ENCODE measurements at regions not wholly inside any gene's neighbourhood (a gene's known extent, or its start where the extent isn't known, plus 50 kb on each side); places are given as distances from the start of the nearest gene placed in this dataset.

GRCh38 chr18:45228796-45229388 is 386.4 kb upstream of the SLC14A2 start:
- intact Hi-C loops (cut with micrococcal nuclease): no loop called here
- POLR2A ChIA-PET: no interaction called here
- Histone ChIP-seq H3K27me3 (ENCODE audit: control insufficient read depth in 2 of 2, insufficient read depth in 2 of 2, low read length in 2 of 2) (no peaks in the 10 kb centered on the region), H3K4me3 (replicated peaks in 1 of 3; ENCODE audit: insufficient read depth in 1 of 3, low read depth in 1 of 3, low read length in 3 of 3) (no peak overlapping the region), H3K4me2 (ENCODE audit: insufficient read depth, low read length) (no peak overlapping the region), H3K4me1 (ENCODE audit: control insufficient read depth, extremely low read depth, insufficient read depth, low read length) (no peaks in the 10 kb centered on the region), H2AFZ (ENCODE audit: low read depth, low read length) (no peak overlapping the region), H3K79me2 (ENCODE audit: control insufficient read depth, insufficient read depth, low read length) (no peaks in the 10 kb centered on the region), H3K9me3 (replicated peaks; ENCODE audit: control insufficient read depth, insufficient read depth, low read length) (no peaks in the 10 kb centered on the region), H3K9me1 (replicated peaks; ENCODE audit: control insufficient read depth, extremely low read depth, insufficient read depth, low read length) (no peaks in the 10 kb centered on the region), H4K20me1 (replicated peaks; ENCODE audit: control insufficient read depth, extremely low read depth, insufficient read depth, low read length) (no peaks in the 10 kb centered on the region), H3K9ac (replicated peaks; ENCODE audit: extremely low read depth, insufficient read depth, low read length) (no peak overlapping the region), H3K27ac (ENCODE audit: insufficient read depth, low read depth, low read length) (no peak overlapping the region), H3K36me3 (ENCODE audit: control insufficient read depth in 2 of 2, extremely low read depth in 1 of 2, insufficient read depth in 2 of 2, low read length in 2 of 2) (no peaks in the 10 kb centered on the region)
- CTCF ChIA-PET: no interaction called here
- DNase-seq (ENCODE audit: low read depth, low spot score): no peak
- dilution Hi-C loops (cut with MboI; ENCODE audit: extremely low pct_ligation_motif_present, low sequenced_read_pairs): no loop called here
- no peak for TF ChIP-seq JUN (IDR thresholded peaks at IDR 0.05; ENCODE audit: borderline replicate concordance, insufficient read depth, insufficient read length, low read depth)
- no peak for TF ChIP-seq CTCF (IDR thresholded peaks at IDR 0.05; ENCODE audit: extremely low read depth in 1 of 2, insufficient read depth in 1 of 2, low read depth in 1 of 2, low read length in 2 of 2)
- TF ChIP-seq POLR2AphosphoS5 (IDR thresholded peaks at IDR 0.05; ENCODE audit: insufficient read depth, low read depth, low read length): no peak
- FAIRE-seq: no peak
- BruUV-seq (replicated peaks): no TSS peak

- DNase-seq (ENCODE audit: low read depth, low spot score) (no peak), FAIRE-seq (no peak)
- TF ChIP-seq GATA2 (IDR thresholded peaks at IDR 0.05; ENCODE audit: insufficient read depth, insufficient read length, low read depth, low read length): no peak
- TF ChIP-seq JUN (IDR thresholded peaks at IDR 0.05; ENCODE audit: borderline replicate concordance, insufficient read depth, insufficient read length, low read depth): no peak
- no peak for TF ChIP-seq EZH2 (IDR thresholded peaks at IDR 0.05; ENCODE audit: borderline replicate concordance, low read depth, low read length, severe bottlenecking)
- no peak for TF ChIP-seq MAX (IDR thresholded peaks at IDR 0.05; ENCODE audit: insufficient read depth, insufficient read length)
- TF ChIP-seq FOS (IDR thresholded peaks at IDR 0.05; ENCODE audit: borderline replicate concordance, insufficient read depth, low read length): no peak
- TF ChIP-seq CTCF (IDR thresholded peaks at IDR 0.05; ENCODE audit: extremely low read depth in 1 of 2, insufficient read depth in 1 of 2, low read depth in 1 of 2, low read length in 2 of 2): no peak
- TF ChIP-seq POLR2AphosphoS5 (IDR thresholded peaks at IDR 0.05; ENCODE audit: insufficient read depth, low read depth, low read length): no peak
- TF ChIP-seq MYC (IDR thresholded peaks at IDR 0.05; ENCODE audit: low read depth, low read length): no peak
- no peak for TF ChIP-seq POLR2A (IDR thresholded peaks at IDR 0.05; ENCODE audit: low read depth, low read length)
- Histone ChIP-seq H3K4me2 (ENCODE audit: insufficient read depth, low read length) (no peak overlapping the region), H3K79me2 (ENCODE audit: control insufficient read depth, insufficient read depth, low read length) (no peaks in the 10 kb centered on the region), H3K36me3 (ENCODE audit: control insufficient read depth in 2 of 2, extremely low read depth in 1 of 2, insufficient read depth in 2 of 2, low read length in 2 of 2) (no peaks in the 10 kb centered on the region), H2AFZ (ENCODE audit: low read depth, low read length) (no peak overlapping the region), H3K4me3 (replicated peaks in 1 of 3; ENCODE audit: insufficient read depth in 1 of 3, low read depth in 1 of 3, low read length in 3 of 3) (no peak overlapping the region), H3K9me1 (replicated peaks; ENCODE audit: control insufficient read depth, extremely low read depth, insufficient read depth, low read length) (no peaks in the 10 kb centered on the region), H3K27me3 (ENCODE audit: control insufficient read depth in 2 of 2, insufficient read depth in 2 of 2, low read length in 2 of 2) (no peaks in the 10 kb centered on the region), H3K27ac (ENCODE audit: insufficient read depth, low read depth, low read length) (no peak overlapping the region), H3K9ac (replicated peaks; ENCODE audit: extremely low read depth, insufficient read depth, low read length) (no peak overlapping the region), H4K20me1 (replicated peaks; ENCODE audit: control insufficient read depth, extremely low read depth, insufficient read depth, low read length) (no peaks in the 10 kb centered on the region), H3K9me3 (replicated peaks; ENCODE audit: control insufficient read depth, insufficient read depth, low read length) (no peaks in the 10 kb centered on the region), H3K4me1 (ENCODE audit: control insufficient read depth, extremely low read depth, insufficient read depth, low read length) (no peaks in the 10 kb centered on the region)
- intact Hi-C loops (cut with micrococcal nuclease) (no loop called here), dilution Hi-C loops (cut with MboI; ENCODE audit: extremely low pct_ligation_motif_present, low sequenced_read_pairs) (no loop called here)
- BruUV-seq (replicated peaks): no TSS peak
- POLR2A ChIA-PET: no interaction called here
- CTCF ChIA-PET: no interaction called here
These were observed 383.7 kb upstream of the SLC14A2 start for GRCh38 chr18:45231617-45232016.

Measured in endothelial cell of umbilical vein (primary cell).